HepG2 (cell line): ENCODE measurements at regions not wholly inside any gene's neighbourhood (a gene's known extent, or its start where the extent isn't known, plus 50 kb on each side); places are given as distances from the start of the nearest gene placed in this dataset.

Experiments used
- AFF4 ChIP-seq: sonication (generic); formaldehyde crosslinking; IDR thresholded peaks from 2 replicates; pipeline ENCODE4 v1.4.0; 2020; ENCODE audit warnings: missing genetic modification reagents
- CTCF ChIP-seq: sonication (generic); formaldehyde crosslinking; IDR thresholded peaks from 2 replicates; pipeline ENCODE4 v1.5.0; 2020; ENCODE audit warnings: mild to moderate bottlenecking, missing genetic modification reagents, moderate library complexity
- FOXP1 ChIP-seq, 2 experiments: fragments of 450-650 bp in 1 of 2; IDR thresholded peaks; 2 replicates each; pipeline ENCODE4 v1.6.1; 2017 to 2018; ENCODE audit warnings: antibody characterized with exemption in 1 of 2

- TF ChIP-seq AFF4: no peak
- TF ChIP-seq CTCF (CRISPR knock-in tag): no peak
- TF ChIP-seq FOXP1 (IDR thresholded peaks at IDR 0.05): no peak
- TF ChIP-seq FOXP1 (CRISPR knock-in tag; IDR thresholded peaks at IDR 0.05): no peak
Measured at GRCh38 chr6:66861007-66861541, 1154.0 kb upstream of the EYS start.
